Esophagus muscularis mucosa (tissue), 4 donors: ENCODE measurements at regions not wholly inside any gene's neighbourhood (a gene's known extent, or its start where the extent isn't known, plus 50 kb on each side); places are given as distances from the start of the nearest gene placed in this dataset.

Source experiments
- CTCF ChIP-seq, 3 experiments: fragments of 200-600 bp in 2 of 3; fragments of 450-650 bp in 1 of 3; sonication (generic) in 2 of 3; IDR thresholded peaks; one replicate each; pipeline ENCODE4 v1.5.1; 2017 to 2019; ENCODE audit warnings: antibody characterized with exemption in 3 of 3, mild to moderate bottlenecking in 2 of 3, moderate library complexity in 1 of 3
- EP300 ChIP-seq: sonication (generic); formaldehyde crosslinking; IDR thresholded peaks from one replicate; pipeline ENCODE4 v1.6.1; 2017; ENCODE audit warnings: antibody characterized with exemption
- POLR2A ChIP-seq: fragments of 450-650 bp; IDR thresholded peaks from one replicate; pipeline ENCODE4 v1.6.1; 2017; ENCODE audit warnings: antibody characterized with exemption, moderate library complexity, mild to moderate bottlenecking, low read depth
- POLR2AphosphoS5 ChIP-seq, 2 donors: sonication (generic); formaldehyde crosslinking; IDR thresholded peaks; one replicate each; pipeline ENCODE4 v1.6.1; 2017; ENCODE audit warnings: antibody characterized with exemption in 2 of 2

GRCh38 chr15:98561169-98561941, 87.0 kb upstream of the IGF1R start:
- TF ChIP-seq CTCF (IDR thresholded peaks at IDR 0.05) (no peak), POLR2A (no peak), EP300 (no peak), POLR2AphosphoS5 (IDR thresholded peaks at IDR 0.05) (no peak)
